LNCaP clone FGC (cell line): ENCODE measurements at regions not wholly inside any gene's neighbourhood (a gene's known extent, or its start where the extent isn't known, plus 50 kb on each side); places are given as distances from the start of the nearest gene placed in this dataset.

ENCODE experiments used
- DNase-seq: peaks from one replicate; pipeline ENCODE4 v3.0.0-alpha.2; 2011; ENCODE audit warnings: low read depth
- H3K4me3 ChIP-seq: 2 replicates; pipeline ENCODE4 v1.5.1; 2011; ENCODE audit warnings: mild to moderate bottlenecking, low read depth, low read length, control low read depth
- CTCF ChIP-seq: IDR thresholded peaks from 2 replicates; pipeline ENCODE4 v1.5.1; 2012; ENCODE audit warnings: mild to moderate bottlenecking; ENCODE audit not compliant: control insufficient read depth, insufficient read depth; ENCODE audit errors: extremely low read depth

GRCh38 chr10:63723320-63723719 is 202.1 kb downstream of the REEP3 start:
- DNase-seq, result no peak
- no peak for TF ChIP-seq CTCF
- no peak overlapping the region for H3K4me3 ChIP-seq

- no peak overlapping the region for H3K4me3 ChIP-seq
- TF ChIP-seq CTCF, result no peak
- no peak for DNase-seq
Observed at GRCh38 chr10:63723741-63724140, 202.5 kb downstream of the REEP3 start.

- no peak for DNase-seq
- no peak overlapping the region for H3K4me3 ChIP-seq
- TF ChIP-seq CTCF, result no peak
Observed at GRCh38 chr10:63724922-63725321, 203.7 kb downstream of the REEP3 start.

- no peak overlapping the region for H3K4me3 ChIP-seq
- no peak for DNase-seq
- TF ChIP-seq CTCF, result no peak
Observed at GRCh38 chr10:63726867-63727266, 205.7 kb downstream of the REEP3 start.

- no peak for TF ChIP-seq CTCF
- no peak overlapping the region for H3K4me3 ChIP-seq
- no peak for DNase-seq
Observed at GRCh38 chr10:63727636-63728035, 206.4 kb downstream of the REEP3 start.

- TF ChIP-seq CTCF, result no peak
- DNase-seq, result no peak
- H3K4me3 ChIP-seq, result no peak overlapping the region
Observed at GRCh38 chr10:63735305-63735704, 214.1 kb downstream of the REEP3 start.

GRCh38 chr10:63738410-63738809 is 217.2 kb downstream of the REEP3 start:
- no peak for DNase-seq
- TF ChIP-seq CTCF, result no peak
- no peak overlapping the region for H3K4me3 ChIP-seq
